SK-N-SH (cell line): ENCODE measurements at regions not wholly inside any gene's neighbourhood (a gene's known extent, or its start where the extent isn't known, plus 50 kb on each side); places are given as distances from the start of the nearest gene placed in this dataset.

Experiments used
- CTCF ChIA-PET: fragments of 300-600, 350-600 bp; formaldehyde crosslinking; extraction: SDS; loops from one replicate; lab custom pipeline; 2021; lab: Yijun Ruan, JAX
- POLR2A ChIA-PET: fragments of 350-600 bp; sonication (Branson Sonifier 250); formaldehyde crosslinking; extraction: SDS; loops from one replicate; lab custom pipeline; 2020; ENCODE audit warnings: antibody characterized with exemption, inconsistent platforms; lab: Yijun Ruan, JAX
- DNase-seq: peaks from one replicate; pipeline ENCODE4 v3.0.0; 2012
- H2AFZ ChIP-seq: fragments of 200-600 bp; sonication (generic); 2 replicates; pipeline ENCODE4 v1.8.1; 2016; ENCODE audit warnings: antibody characterized with exemption, mild to moderate bottlenecking, low read depth
- H3F3A ChIP-seq: fragments of 200-600 bp; sonication (generic); replicated peaks from 2 replicates; pipeline ENCODE3; 2016; ENCODE audit warnings: antibody characterized with exemption, mild to moderate bottlenecking; ENCODE audit not compliant: insufficient read depth
- H3K27ac ChIP-seq, 2 experiments: fragments of 200-500 bp in 1 of 2; fragments of 200-600 bp in 1 of 2; sonication (Bioruptor generic) in 1 of 2; sonication (generic), shearing (Covaris generic) in 1 of 2; 2 replicates each; pipeline versions ENCODE4 v1.5.1 to v1.6.1; 2014 to 2016; ENCODE audit warnings: low read depth in 2 of 2, inconsistent platforms in 1 of 2, low read length in 1 of 2, mild to moderate bottlenecking in 1 of 2, mixed read lengths in 1 of 2
- H3K27me3 ChIP-seq: fragments of 200-600 bp; sonication (generic), shearing (Covaris generic); 2 replicates; pipeline ENCODE4 v1.6.1; 2016; ENCODE audit warnings: mixed run types; ENCODE audit not compliant: insufficient read depth
- H3K36me3 ChIP-seq, 2 experiments: fragments of 200-500 bp in 1 of 2; fragments of 200-600 bp in 1 of 2; sonication (Bioruptor generic) in 1 of 2; sonication (generic) in 1 of 2; replicated peaks in 1 of 2; 2 replicates each; pipeline versions ENCODE3 to v1.5.1; 2014 to 2016; ENCODE audit warnings: low read length in 1 of 2, mild to moderate bottlenecking in 1 of 2; ENCODE audit not compliant: insufficient read depth in 2 of 2, control insufficient read depth in 1 of 2
- H3K4me1 ChIP-seq, 2 experiments: fragments of 200-500 bp in 1 of 2; fragments of 200-600 bp in 1 of 2; sonication (Bioruptor generic) in 1 of 2; sonication (generic), shearing (Covaris generic) in 1 of 2; 2 replicates each; pipeline versions ENCODE4 v1.5.1 to v1.6.1; 2014 to 2016; ENCODE audit warnings: low read depth in 1 of 2, low read length in 1 of 2, mixed run types in 1 of 2; ENCODE audit not compliant: insufficient read depth in 2 of 2, control insufficient read depth in 1 of 2
- H3K4me2 ChIP-seq: fragments of 200-600 bp; sonication (generic), shearing (Covaris generic); 2 replicates; pipeline ENCODE4 v1.6.1; 2017; ENCODE audit warnings: mixed run types
- H3K4me3 ChIP-seq, 2 experiments: fragments of 200-500 bp in 1 of 2; fragments of 200-600 bp in 1 of 2; sonication (Bioruptor generic) in 1 of 2; sonication (generic), shearing (Covaris generic) in 1 of 2; 2 replicates each; pipeline versions ENCODE4 v1.5.1 to v1.8.1; 2014 to 2016; ENCODE audit warnings: low read depth in 2 of 2, inconsistent platforms in 1 of 2, low read length in 1 of 2, mild to moderate bottlenecking in 1 of 2, mixed read lengths in 1 of 2, moderate library complexity in 1 of 2
- H3K79me2 ChIP-seq: fragments of 200-600 bp; sonication (generic); 2 replicates; pipeline ENCODE4 v1.8.1; 2017; ENCODE audit warnings: mild to moderate bottlenecking; ENCODE audit not compliant: insufficient read depth
- H3K9ac ChIP-seq: fragments of 200-600 bp; sonication (generic); 2 replicates; pipeline ENCODE4 v1.6.1; 2017; ENCODE audit warnings: mixed run types
- H3K9me2 ChIP-seq: fragments of 200-600 bp; sonication (generic); 2 replicates; pipeline ENCODE4 v1.6.1; 2017; ENCODE audit warnings: mixed run types
- H3K9me3 ChIP-seq: fragments of 200-600 bp; sonication (generic); 2 replicates; pipeline ENCODE4 v1.6.1; 2017; ENCODE audit warnings: mixed run types, mild to moderate bottlenecking, moderate library complexity
- H4K20me1 ChIP-seq: fragments of 200-600 bp; sonication (generic); 2 replicates; pipeline ENCODE4 v1.6.1; 2017; ENCODE audit warnings: mild to moderate bottlenecking, mixed run types; ENCODE audit not compliant: insufficient read depth
- CHD2 ChIP-seq: fragments of 150-350 bp; IDR thresholded peaks from 2 replicates; pipeline ENCODE4 v1.6.1; 2018; ENCODE audit warnings: low read length; ENCODE audit not compliant: partially characterized antibody
- CTCF ChIP-seq: fragments of 200-600 bp; sonication (generic); IDR thresholded peaks from 2 replicates; pipeline ENCODE4 v1.6.1; 2017; ENCODE audit warnings: antibody characterized with exemption, mild to moderate bottlenecking, moderate library complexity
- ELF1 ChIP-seq: IDR thresholded peaks from 2 replicates; pipeline ENCODE4 v1.4.0; 2012
- EP300 ChIP-seq, 2 experiments: IDR thresholded peaks; 2 replicates each; pipeline versions ENCODE4 v1.4.0 to v1.6.1; 2012; ENCODE audit warnings: borderline replicate concordance in 1 of 2, low read depth in 1 of 2, low read length in 1 of 2
- FOSL2 ChIP-seq: IDR thresholded peaks from 2 replicates; pipeline ENCODE4 v1.4.0; 2012; ENCODE audit warnings: low read depth, mild to moderate bottlenecking, moderate library complexity, borderline replicate concordance
- GATA2 ChIP-seq: sonication (generic); formaldehyde crosslinking; IDR thresholded peaks from 2 replicates; pipeline ENCODE4 v1.5.0; 2020; ENCODE audit warnings: mild to moderate bottlenecking, missing genetic modification reagents
- JUND ChIP-seq: IDR thresholded peaks from 2 replicates; pipeline ENCODE4 v1.4.0; 2012
- MEF2A ChIP-seq: IDR thresholded peaks from 2 replicates; pipeline ENCODE4 v1.4.0; 2012; ENCODE audit warnings: low read depth, borderline replicate concordance
- MXI1 ChIP-seq: IDR thresholded peaks from 2 replicates; pipeline ENCODE4 v1.6.1; 2012; ENCODE audit warnings: mild to moderate bottlenecking, low read depth, low read length, improper control_type of control experiment
- POLR2AphosphoS5 ChIP-seq: IDR thresholded peaks from 2 replicates; pipeline ENCODE4 v1.6.1; 2012; ENCODE audit warnings: low read depth, low read length
- RCOR1 ChIP-seq: fragments of 150-350 bp; IDR thresholded peaks from 2 replicates; pipeline ENCODE4 v1.6.1; 2017; ENCODE audit warnings: antibody characterized with exemption, low read length
- RXRA ChIP-seq: IDR thresholded peaks from 2 replicates; pipeline ENCODE4 v1.4.0; 2012; ENCODE audit warnings: low read depth, mild to moderate bottlenecking, borderline replicate concordance
- TAF1 ChIP-seq: IDR thresholded peaks from 2 replicates; pipeline ENCODE4 v1.6.1; 2012; ENCODE audit warnings: low read depth, mild to moderate bottlenecking, low read length, moderate library complexity, borderline replicate concordance
- WGBS: methylation state at CpG from one replicate; pipeline ENCODE4 v1.1.6; 2017; ENCODE audit warnings: low lambda C conversion rate; 5-methylcytosine and 5-hydroxymethylcytosine counted together
- TF ChIP-seq, protein P1 (sequence below): fragments of 150-350 bp; IDR thresholded peaks from 2 replicates; pipeline ENCODE4 v1.6.1; 2017; ENCODE audit warnings: antibody characterized with exemption, low read length, low read depth, borderline replicate concordance
- TF ChIP-seq, protein P2 (sequence below): IDR thresholded peaks from 2 replicates; pipeline ENCODE4; 2012

DNA sequence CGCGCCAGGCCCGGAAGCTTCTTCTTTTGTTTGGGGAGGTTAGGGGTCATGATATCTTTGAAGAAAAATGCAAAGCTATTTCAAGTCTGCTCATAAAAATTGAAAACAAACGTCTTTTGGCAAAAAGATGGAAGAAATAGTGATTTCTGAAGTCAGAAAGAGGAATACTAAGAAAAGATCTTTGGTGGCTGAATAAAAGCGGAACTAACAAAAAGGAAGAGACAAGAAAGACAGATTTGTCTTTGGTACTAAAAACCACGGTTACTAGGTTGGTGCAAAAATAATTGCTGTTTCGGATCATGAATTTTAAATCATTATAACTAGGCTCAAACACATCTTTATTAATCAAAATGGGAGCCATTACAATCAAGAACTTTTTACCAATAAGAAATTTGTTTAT is 164.6 kb upstream of the TRIB2 start:
- no peak for DNase-seq
- TF ChIP-seq MEF2A: no peak
- TF ChIP-seq TAF1: no peak
- TF ChIP-seq, protein P1, sequence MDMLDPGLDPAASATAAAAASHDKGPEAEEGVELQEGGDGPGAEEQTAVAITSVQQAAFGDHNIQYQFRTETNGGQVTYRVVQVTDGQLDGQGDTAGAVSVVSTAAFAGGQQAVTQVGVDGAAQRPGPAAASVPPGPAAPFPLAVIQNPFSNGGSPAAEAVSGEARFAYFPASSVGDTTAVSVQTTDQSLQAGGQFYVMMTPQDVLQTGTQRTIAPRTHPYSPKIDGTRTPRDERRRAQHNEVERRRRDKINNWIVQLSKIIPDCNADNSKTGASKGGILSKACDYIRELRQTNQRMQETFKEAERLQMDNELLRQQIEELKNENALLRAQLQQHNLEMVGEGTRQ: no peak
- no peak for TF ChIP-seq ELF1
- TF ChIP-seq EP300 (IDR thresholded peaks at IDR 0.05; ENCODE audit: borderline replicate concordance in 1 of 2, low read depth in 1 of 2, low read length in 1 of 2): no peak
- no peak for TF ChIP-seq POLR2AphosphoS5
- no peak for TF ChIP-seq FOSL2
- TF ChIP-seq, protein P2, sequence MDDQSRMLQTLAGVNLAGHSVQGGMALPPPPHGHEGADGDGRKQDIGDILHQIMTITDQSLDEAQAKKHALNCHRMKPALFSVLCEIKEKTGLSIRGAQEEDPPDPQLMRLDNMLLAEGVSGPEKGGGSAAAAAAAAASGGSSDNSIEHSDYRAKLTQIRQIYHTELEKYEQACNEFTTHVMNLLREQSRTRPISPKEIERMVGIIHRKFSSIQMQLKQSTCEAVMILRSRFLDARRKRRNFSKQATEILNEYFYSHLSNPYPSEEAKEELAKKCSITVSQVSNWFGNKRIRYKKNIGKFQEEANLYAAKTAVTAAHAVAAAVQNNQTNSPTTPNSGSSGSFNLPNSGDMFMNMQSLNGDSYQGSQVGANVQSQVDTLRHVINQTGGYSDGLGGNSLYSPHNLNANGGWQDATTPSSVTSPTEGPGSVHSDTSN: no peak
- Histone ChIP-seq H3K36me3 (peaks cover 0 to 3% of the 10 kb centered on the region in 2 experiments), H3K27me3 (no peaks in the 10 kb centered on the region), H3K9me2 (no peaks in the 10 kb centered on the region), H3K4me3 (no peak overlapping the region), H3K9ac (no peak overlapping the region), H3K9me3 (no peaks in the 10 kb centered on the region), H3K79me2 (no peaks in the 10 kb centered on the region), H3K4me1 (peaks cover 7 to 35% of the 10 kb centered on the region in 2 experiments), H4K20me1 (no peaks in the 10 kb centered on the region), H3K4me2 (no peak overlapping the region), H3K27ac (no peak overlapping the region), H3F3A (peaks cover 18% of the 10 kb centered on the region), H2AFZ (no peak overlapping the region)
- CTCF ChIA-PET: interaction anchor here (1.1 to 1.5 kb wide), 3 partner anchors 12 to 722 kb away, joined by 3 to 4 read pairs (median 4); partner anchors contain the start of gene TRIB2
- POLR2A ChIA-PET: no interaction called here
- 89% methylated on average over 7 of the region's 7 CpGs for WGBS

DNA sequence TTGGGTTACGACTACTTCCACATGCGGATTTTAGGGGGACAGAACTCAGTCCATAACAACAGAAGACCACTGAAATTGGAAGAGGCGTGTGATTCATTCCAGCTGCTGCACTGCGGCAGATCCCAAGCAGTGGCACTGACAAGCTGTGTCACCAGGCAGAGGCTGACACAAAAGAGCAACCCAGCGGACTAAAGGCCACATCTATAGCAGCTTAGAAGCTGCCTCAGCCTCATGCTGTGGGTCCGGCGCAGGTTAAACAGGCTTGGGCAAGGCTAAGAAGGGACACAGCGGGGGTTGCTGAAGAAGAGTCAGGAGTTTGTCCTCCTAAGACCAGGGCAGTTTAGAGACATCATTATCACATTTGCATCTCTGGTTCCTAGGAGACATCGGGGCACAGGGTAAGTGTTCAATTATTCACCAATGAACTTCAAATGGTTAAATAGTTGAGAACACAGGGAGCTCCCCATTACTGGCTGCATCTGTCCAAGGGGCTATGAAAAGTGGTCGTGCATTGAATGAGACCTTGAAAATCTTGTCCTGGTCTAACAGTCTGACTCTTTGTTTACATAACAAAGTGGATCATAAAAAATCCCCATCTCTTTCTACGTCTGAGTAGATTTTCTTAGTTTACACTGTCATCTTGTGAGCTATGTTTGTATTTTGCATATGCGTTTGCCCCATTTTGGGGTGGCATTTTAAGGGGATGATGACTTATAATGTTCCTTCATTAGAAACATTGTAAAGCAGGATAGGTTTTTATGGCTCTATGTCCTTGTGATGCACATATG is 162.3 kb upstream of the TRIB2 start:
- POLR2A ChIA-PET: no interaction called here
- Histone ChIP-seq H3K9me3 (no peaks in the 10 kb centered on the region), H3K4me1 (peaks cover 7 to 30% of the 10 kb centered on the region in 2 experiments), H3K4me2 (peak overlapping the region; percentile 66), H4K20me1 (no peaks in the 10 kb centered on the region), H3K36me3 (peaks cover 0 to 3% of the 10 kb centered on the region in 2 experiments), H3K27ac (peak overlapping the region; percentile 67 to 96), H3K9ac (peak overlapping the region; percentile 19; the same call in 1 of the 2 replicates), H3K9me2 (no peaks in the 10 kb centered on the region), H3F3A (peaks cover 18% of the 10 kb centered on the region), H3K27me3 (no peaks in the 10 kb centered on the region), H3K4me3 (no peak overlapping the region), H3K79me2 (no peaks in the 10 kb centered on the region), H2AFZ (0 out of 2 replicates have a peak overlapping the region, but pooled peaks have one; percentile 1)
- 79% methylated on average over 12 of the region's 12 CpGs for WGBS
- no peak for TF ChIP-seq GATA2 (CRISPR knock-in tag)
- no peak for TF ChIP-seq CHD2
- no peak for TF ChIP-seq JUND
- TF ChIP-seq RXRA: no peak
- no peak for TF ChIP-seq MXI1
- no peak for TF ChIP-seq MEF2A
- no peak for TF ChIP-seq CTCF
- no peak for TF ChIP-seq RCOR1
- no peak for TF ChIP-seq TAF1
- CTCF ChIA-PET: interaction anchor here (0.8 to 2.1 kb wide), 6 partner anchors 11 to 725 kb away, joined by 3 to 6 read pairs (median 5); partner anchors contain the start of gene TRIB2
- DNase-seq: no peak
